ENCODE measurements at regions not wholly inside any gene's neighbourhood (a gene's known extent, or its start where the extent isn't known, plus 50 kb on each side); places are given as distances from the start of the nearest gene placed in this dataset.
A peak's percentile ranks its signal among the peaks of the same experiment; 100 is the strongest.

DNA sequence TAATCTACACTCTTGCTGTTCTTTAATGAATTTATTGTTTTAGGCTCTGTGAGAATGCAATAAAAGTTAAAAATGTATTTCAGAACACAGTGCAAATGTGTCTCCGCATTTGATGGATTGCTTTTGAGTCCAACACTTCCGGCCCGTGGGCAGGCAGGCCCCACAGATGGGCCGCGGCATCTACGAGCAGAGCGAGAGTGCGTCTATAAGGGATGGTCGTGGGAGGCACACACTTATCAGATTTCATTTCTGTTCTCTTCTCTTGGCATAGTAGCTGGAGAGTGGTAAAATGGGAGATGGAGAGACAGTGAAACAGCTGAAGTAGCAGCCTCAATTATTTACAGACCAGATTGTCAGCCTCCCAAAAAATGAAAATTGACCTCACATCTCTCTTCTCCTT, 134.2 kb downstream of the NAV1 start:
- intact Hi-C loops (cut with DNase I), result no loop called here
- Histone ChIP-seq H3K27me3 (ENCODE audit: control insufficient read depth, insufficient read depth) (no peaks in the 10 kb centered on the region), H3K4me3 (ENCODE audit: low read length) (no peak overlapping the region), H3K4me1 (ENCODE audit: control insufficient read depth, insufficient read depth, low read length) (peaks cover 4% of the 10 kb centered on the region), H3K27ac (ENCODE audit: low read length) (no peak overlapping the region), H3K9me3 (ENCODE audit: control insufficient read depth, low read length) (no peaks in the 10 kb centered on the region)
- ATAC-seq (no peak), DNase-seq (no peak)
- WGBS, result 82% methylated on average over 9 of the region's 9 CpGs

DNA sequence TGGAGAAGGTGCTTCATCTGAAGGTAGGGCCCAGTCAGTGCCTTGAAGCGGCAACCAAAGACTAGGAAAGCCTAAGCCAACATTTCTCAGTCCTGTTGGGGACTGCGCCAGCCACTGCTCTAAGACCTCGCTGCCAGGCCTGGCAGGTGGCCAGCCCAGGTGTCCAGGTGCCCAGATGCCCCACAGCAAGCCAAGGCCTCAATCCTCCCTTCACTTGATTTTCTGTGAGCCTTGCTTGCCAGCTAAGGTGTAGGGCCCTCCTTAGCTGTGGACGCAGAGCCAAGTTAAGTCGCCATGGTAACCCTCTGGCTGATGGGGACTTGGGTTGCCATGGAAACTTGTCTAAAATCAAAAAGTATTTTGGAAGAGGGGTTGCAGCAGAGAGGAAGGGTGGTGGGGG, 135.0 kb downstream of the NAV1 start:
- DNase-seq (no peak), ATAC-seq (no peak)
- WGBS, result 85% methylated on average over 5 of the region's 5 CpGs
- peaks cover 7% of the 10 kb centered on the region for H3K4me1 ChIP-seq (ENCODE audit: control insufficient read depth, insufficient read depth, low read length)
- H3K27ac ChIP-seq (ENCODE audit: low read length), result no peak overlapping the region
- no peaks in the 10 kb centered on the region for H3K27me3 ChIP-seq (ENCODE audit: control insufficient read depth, insufficient read depth)
- intact Hi-C loops (cut with DNase I), result no loop called here
- H3K4me3 ChIP-seq (ENCODE audit: low read length), result no peak overlapping the region
- H3K9me3 ChIP-seq (ENCODE audit: control insufficient read depth, low read length), result no peaks in the 10 kb centered on the region

DNA sequence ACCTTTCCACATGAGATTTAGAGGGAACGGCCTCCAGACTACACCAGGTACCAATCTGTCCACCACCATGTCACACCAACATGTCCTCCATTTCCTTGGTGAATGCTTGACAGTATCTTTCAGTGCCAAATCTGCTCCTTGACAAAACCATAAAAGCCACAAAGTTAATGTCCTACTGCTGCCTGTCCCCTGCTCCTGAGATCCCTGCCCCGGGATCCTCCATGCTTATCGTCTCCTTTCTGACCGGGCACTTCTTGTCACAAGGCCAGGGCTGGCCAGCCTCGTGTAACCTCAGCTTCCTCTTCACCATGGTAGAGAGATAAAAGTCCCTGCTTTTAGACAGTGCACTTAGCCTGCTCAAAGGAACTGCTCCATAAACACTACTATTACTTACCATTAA, 136.2 kb downstream of the NAV1 start:
- peak; percentile 36 to 81 (median 79) for DNase-seq
- intact Hi-C loops (cut with DNase I), result no loop called here
- no peak overlapping the region for H3K27ac ChIP-seq (ENCODE audit: low read length)
- H3K27me3 ChIP-seq (ENCODE audit: control insufficient read depth, insufficient read depth), result no peaks in the 10 kb centered on the region
- 32% methylated on average over 5 of the region's 5 CpGs for WGBS
- no peak overlapping the region for H3K4me3 ChIP-seq (ENCODE audit: low read length)
- ATAC-seq, result peak; percentile 63 to 74
- H3K9me3 ChIP-seq (ENCODE audit: control insufficient read depth, low read length), result no peaks in the 10 kb centered on the region
- peaks cover 7% of the 10 kb centered on the region for H3K4me1 ChIP-seq (ENCODE audit: control insufficient read depth, insufficient read depth, low read length)

DNA sequence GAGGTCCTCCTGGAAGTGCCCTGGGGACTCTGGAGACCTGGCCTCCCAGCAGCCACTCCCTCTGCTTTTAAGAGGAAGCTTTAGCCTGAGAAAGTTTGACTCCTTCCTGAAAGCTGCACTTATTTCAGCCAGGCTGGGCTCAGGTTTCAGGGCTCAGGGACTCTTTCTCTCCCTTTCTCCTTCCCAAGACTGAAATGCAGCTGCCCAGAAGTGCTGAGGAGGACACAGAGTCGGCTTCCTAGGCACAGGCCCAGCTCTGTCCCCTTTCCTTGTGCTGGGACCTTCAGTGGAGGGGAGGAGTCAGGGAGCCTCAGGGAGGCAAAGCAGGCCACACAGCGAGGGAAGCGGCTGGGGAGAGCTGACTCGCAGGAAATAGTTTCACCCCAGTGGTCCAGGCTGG, 137.3 kb downstream of the NAV1 start:
- DNase-seq, result peak; percentile 32 to 80 (median 65)

DNA sequence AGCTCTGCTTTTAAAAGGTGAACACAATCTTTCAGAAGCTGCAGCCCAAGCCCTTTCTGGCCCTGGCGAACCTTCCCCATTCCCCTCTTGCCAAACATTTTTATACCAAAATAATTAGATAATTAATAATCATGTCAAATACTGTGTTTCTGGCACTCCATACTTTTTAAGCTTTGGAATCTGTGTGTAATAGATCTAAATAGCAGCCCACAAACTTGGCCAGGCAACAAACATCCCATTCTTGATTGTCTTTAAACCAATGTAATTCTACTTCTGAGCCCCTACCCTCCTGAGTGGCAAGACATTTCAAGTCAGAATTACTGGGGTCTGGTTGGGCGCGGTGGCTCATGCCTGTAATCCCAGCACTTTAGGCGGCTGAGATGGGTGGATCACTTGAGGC, 137.7 kb downstream of the NAV1 start:
- Histone ChIP-seq H3K27me3 (ENCODE audit: control insufficient read depth, insufficient read depth) (no peaks in the 10 kb centered on the region), H3K9me3 (ENCODE audit: control insufficient read depth, low read length) (no peaks in the 10 kb centered on the region), H3K27ac (ENCODE audit: low read length) (no peak overlapping the region), H3K4me3 (ENCODE audit: low read length) (no peak overlapping the region), H3K4me1 (ENCODE audit: control insufficient read depth, insufficient read depth, low read length) (peaks cover 7% of the 10 kb centered on the region)
- intact Hi-C loops (cut with DNase I), result no loop called here
- ATAC-seq (no peak), DNase-seq (no peak)
- WGBS, result 90% methylated on average over 4 of the region's 4 CpGs

More for the DNA sequence above, 137.3 kb downstream of the NAV1 start:
- Histone ChIP-seq H3K27ac (ENCODE audit: low read length) (no peak overlapping the region), H3K9me3 (ENCODE audit: control insufficient read depth, low read length) (no peaks in the 10 kb centered on the region), H3K4me3 (ENCODE audit: low read length) (no peak overlapping the region), H3K4me1 (ENCODE audit: control insufficient read depth, insufficient read depth, low read length) (peaks cover 7% of the 10 kb centered on the region), H3K27me3 (ENCODE audit: control insufficient read depth, insufficient read depth) (no peaks in the 10 kb centered on the region)
- ATAC-seq, result peak; percentile 63 to 78
- intact Hi-C loops (cut with DNase I), result no loop called here
- WGBS, result 26% methylated on average over 4 of the region's 4 CpGs

DNA sequence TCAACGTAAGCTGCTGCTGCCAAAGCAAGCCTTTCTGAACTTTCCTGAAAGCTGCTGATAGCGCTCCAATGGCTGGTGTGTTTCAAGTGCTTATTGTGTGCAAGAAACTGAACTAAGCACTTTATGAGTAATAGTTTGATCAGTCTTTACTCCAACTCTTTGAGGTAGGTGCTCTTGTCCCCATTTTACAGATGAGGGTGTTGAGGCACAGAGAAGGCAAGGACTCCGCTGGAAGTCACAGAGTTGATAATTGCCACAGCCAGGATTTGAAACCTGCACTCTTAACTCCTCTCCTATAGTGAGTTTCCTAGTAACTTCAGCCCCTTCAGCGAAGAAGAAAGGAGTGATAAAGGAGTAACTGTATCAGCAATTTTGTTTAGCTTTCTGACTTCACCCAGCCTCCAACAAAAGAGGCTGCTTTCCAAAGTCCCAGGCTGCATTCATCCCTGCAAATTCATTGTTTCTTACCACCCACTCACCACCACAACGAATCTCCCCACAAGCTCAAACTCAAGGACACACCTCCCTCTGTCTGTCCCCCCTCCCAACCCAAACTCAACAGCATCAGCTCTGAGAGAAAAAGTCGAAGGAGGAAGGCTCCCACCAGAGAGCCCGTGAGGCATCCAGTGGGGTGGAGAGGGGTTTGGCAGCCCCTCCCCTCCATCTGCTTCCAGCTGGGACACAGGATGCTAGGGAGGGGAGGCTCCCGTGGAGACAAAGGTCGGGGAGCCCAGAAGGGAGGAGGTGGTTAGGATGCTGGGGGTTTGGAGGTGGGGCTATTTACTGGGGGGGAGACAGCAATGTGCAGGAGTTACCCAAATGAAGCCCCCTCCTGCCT, 139.6 kb downstream of the NAV1 start:
- intact Hi-C loops (cut with DNase I), result no loop called here
- Histone ChIP-seq H3K27me3 (ENCODE audit: control insufficient read depth, insufficient read depth) (no peaks in the 10 kb centered on the region), H3K4me3 (ENCODE audit: low read length) (no peak overlapping the region), H3K27ac (ENCODE audit: low read length) (no peak overlapping the region), H3K4me1 (ENCODE audit: control insufficient read depth, insufficient read depth, low read length) (peaks cover 7% of the 10 kb centered on the region), H3K9me3 (ENCODE audit: control insufficient read depth, low read length) (no peaks in the 10 kb centered on the region)
- WGBS, result 53% methylated on average over 9 of the region's 9 CpGs
- ATAC-seq (peak in 1 of 2 donors; percentile 30), DNase-seq (no peak)

DNA sequence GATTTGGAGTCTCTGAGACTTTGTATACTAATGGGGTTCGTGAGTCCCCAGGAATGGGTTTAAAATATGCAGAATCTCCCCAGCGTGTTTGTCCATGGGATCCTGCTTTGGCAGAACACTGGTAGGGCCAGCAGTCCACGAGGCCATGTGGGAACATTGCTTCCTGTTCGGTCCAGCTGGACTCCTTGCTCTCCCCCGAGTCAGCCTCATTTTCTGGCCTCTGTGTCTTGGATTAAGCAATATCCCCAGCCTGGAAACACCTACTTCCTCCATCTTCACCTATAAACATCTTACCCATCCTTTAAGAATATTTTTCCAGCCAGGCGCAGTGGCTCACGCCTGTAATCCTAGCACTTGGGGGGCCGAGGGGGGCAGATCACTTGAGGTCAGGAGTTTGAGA, 142.4 kb downstream of the NAV1 start:
- WGBS, result 63% methylated on average over 8 of the region's 8 CpGs
- Histone ChIP-seq H3K9me3 (ENCODE audit: control insufficient read depth, low read length) (no peaks in the 10 kb centered on the region), H3K27me3 (ENCODE audit: control insufficient read depth, insufficient read depth) (no peaks in the 10 kb centered on the region), H3K4me1 (ENCODE audit: control insufficient read depth, insufficient read depth, low read length) (peaks cover 3% of the 10 kb centered on the region), H3K27ac (ENCODE audit: low read length) (no peak overlapping the region), H3K4me3 (ENCODE audit: low read length) (no peak overlapping the region)
- intact Hi-C loops (cut with DNase I), result no loop called here
- peak; percentile 63 to 82 for ATAC-seq
- peak; percentile 37 to 68 (median 65) for DNase-seq

DNA sequence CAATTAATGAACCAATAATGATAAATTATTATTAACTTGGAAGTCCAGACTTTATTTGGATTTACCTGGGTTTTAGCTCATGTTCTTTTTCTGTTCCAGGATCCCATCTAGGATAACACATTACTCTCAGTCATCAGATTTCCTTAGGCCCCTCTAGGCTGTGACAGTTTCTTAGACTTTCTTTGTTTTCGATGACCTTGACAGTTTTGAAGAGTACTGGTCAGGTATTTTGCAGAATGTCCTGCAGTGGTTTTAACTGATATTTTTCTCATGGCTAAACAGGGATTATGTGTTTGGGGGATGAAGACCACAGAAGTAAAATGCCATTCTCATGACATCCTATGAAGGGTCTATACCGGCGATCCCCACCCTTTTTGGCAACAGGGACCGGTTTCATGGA, 144.0 kb downstream of the NAV1 start:
- Histone ChIP-seq H3K9me3 (ENCODE audit: control insufficient read depth, low read length) (no peaks in the 10 kb centered on the region), H3K4me1 (ENCODE audit: control insufficient read depth, insufficient read depth, low read length) (peaks cover 3% of the 10 kb centered on the region), H3K27ac (ENCODE audit: low read length) (no peak overlapping the region), H3K4me3 (ENCODE audit: low read length) (no peak overlapping the region), H3K27me3 (ENCODE audit: control insufficient read depth, insufficient read depth) (no peaks in the 10 kb centered on the region)
- intact Hi-C loops (cut with DNase I), result no loop called here
- no peak for ATAC-seq
- 81% methylated on average over 4 of the region's 4 CpGs for WGBS
- DNase-seq, result no peak

DNA sequence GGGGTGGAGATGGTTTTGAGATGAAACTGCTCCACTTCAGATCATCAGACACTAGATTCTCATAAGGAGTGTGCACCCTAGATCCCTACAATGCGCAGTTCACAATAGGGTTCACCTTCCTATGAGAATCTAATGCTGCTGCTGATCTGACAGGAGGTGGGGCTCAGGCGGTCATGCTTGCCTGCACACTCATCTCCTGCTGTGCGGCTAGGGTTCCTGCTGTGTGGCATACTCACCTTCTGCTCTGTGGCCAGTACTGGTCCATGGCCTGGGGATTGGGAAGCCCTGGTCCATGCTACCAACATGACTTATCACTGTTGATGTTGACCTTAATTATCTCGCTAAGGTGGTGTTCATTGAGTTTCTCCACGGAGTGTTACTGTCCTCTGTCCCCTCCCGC, 144.5 kb downstream of the NAV1 start:
- H3K9me3 ChIP-seq (ENCODE audit: control insufficient read depth, low read length), result no peaks in the 10 kb centered on the region
- no peak overlapping the region for H3K27ac ChIP-seq (ENCODE audit: low read length)
- ATAC-seq (no peak), DNase-seq (no peak)
- H3K4me1 ChIP-seq (ENCODE audit: control insufficient read depth, insufficient read depth, low read length), result peaks cover 3% of the 10 kb centered on the region
- H3K4me3 ChIP-seq (ENCODE audit: low read length), result no peak overlapping the region
- WGBS, result 92% methylated on average over 6 of the region's 6 CpGs
- H3K27me3 ChIP-seq (ENCODE audit: control insufficient read depth, insufficient read depth), result no peaks in the 10 kb centered on the region
- intact Hi-C loops (cut with DNase I), result no loop called here

DNA sequence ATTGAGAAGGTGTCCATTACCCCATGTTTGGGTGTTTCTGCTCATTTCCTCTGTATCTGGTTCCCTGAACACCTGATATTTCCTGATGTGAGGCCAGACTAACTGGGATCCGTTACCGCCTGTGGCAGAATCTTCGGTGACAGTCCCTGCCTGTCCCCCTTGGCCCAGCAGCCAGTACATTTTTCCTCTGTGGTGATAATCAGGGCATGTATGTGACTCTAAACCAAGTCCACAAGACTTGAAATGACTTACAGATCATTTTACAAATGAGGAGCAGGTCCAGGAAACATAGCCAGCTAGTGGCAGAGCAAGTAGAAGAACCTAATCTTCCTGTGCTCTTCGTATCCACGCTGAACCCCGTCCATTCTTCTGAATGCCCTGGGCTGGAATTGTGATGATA, 143.5 kb upstream of the IPO9 start:
- DNase-seq (no peak), ATAC-seq (no peak)
- H3K27me3 ChIP-seq (ENCODE audit: control insufficient read depth, insufficient read depth), result no peaks in the 10 kb centered on the region
- H3K4me3 ChIP-seq (ENCODE audit: low read length), result no peak overlapping the region
- intact Hi-C loops (cut with DNase I), result no loop called here
- 76% methylated on average over 6 of the region's 6 CpGs for WGBS
- no peaks in the 10 kb centered on the region for H3K9me3 ChIP-seq (ENCODE audit: control insufficient read depth, low read length)
- H3K4me1 ChIP-seq (ENCODE audit: control insufficient read depth, insufficient read depth, low read length), result no peaks in the 10 kb centered on the region
- no peak overlapping the region for H3K27ac ChIP-seq (ENCODE audit: low read length)

DNA sequence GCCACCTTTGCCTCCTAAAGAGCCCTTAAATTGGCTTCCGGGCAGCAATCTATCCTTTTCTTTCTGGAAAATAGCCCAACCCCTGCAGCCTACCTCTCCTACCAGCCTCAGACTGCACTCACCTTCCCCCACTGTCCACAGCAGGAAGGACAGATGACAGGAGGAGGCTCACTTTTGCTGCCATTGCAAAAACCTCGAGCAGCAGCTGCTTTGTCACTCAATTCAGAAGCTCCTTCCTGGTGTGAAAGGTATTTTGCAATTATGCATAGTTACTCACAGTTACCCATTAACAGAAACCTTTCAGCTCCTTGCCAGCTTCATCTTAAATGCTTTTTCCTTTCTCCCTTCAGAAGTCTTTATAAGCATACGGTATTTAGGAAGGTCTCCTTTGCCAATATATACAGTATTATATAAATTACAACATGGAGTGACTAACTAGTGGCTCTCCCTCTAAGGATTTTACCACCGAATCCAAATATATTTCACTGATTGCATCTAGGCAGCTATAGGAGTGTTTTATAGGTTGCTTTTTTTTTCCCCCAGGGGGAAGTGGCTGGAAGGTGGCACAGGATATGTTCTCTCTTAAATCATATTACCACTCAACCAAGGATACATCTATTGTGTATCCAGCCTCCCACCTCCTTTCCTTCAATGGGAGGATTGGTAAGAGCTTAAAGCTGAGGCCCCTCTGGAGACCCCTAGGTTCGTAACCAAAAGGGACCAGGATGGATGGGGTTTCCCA, 142.1 kb upstream of the IPO9 start:
- Histone ChIP-seq H3K27ac (ENCODE audit: low read length) (no peak overlapping the region), H3K4me1 (ENCODE audit: control insufficient read depth, insufficient read depth, low read length) (no peaks in the 10 kb centered on the region), H3K27me3 (ENCODE audit: control insufficient read depth, insufficient read depth) (no peaks in the 10 kb centered on the region), H3K4me3 (ENCODE audit: low read length) (no peak overlapping the region), H3K9me3 (ENCODE audit: control insufficient read depth, low read length) (no peaks in the 10 kb centered on the region)
- DNase-seq (no peak), ATAC-seq (no peak)
- WGBS, result 73% methylated on average over 5 of the region's 5 CpGs
- intact Hi-C loops (cut with DNase I), result no loop called here
